GM23338 (cell line): ENCODE measurements at regions not wholly inside any gene's neighbourhood (a gene's known extent, or its start where the extent isn't known, plus 50 kb on each side); places are given as distances from the start of the nearest gene placed in this dataset.
"Not testable (repeated sequence)": the region's sequence is repeated elsewhere in the genome, so short reads cannot be mapped to it uniquely, and the experiment has no call there.

ENCODE experiments used
- ATAC-seq: fragments of 200-7000 bp; cut with Tn5 transposase; 3 replicates; pipeline ENCODE4 v1.9.1; 2020
- DNase-seq: peaks from one replicate; pipeline ENCODE4 v3.0.0-alpha.2; 2015; ENCODE audit warnings: low spot score
- H2AFZ ChIP-seq: fragments of 200-600 bp; sonication (generic); 2 replicates; pipeline ENCODE4 v1.8.0; 2016; ENCODE audit warnings: antibody characterized with exemption, mild to moderate bottlenecking, moderate library complexity
- H3F3A ChIP-seq: fragments of 200-600 bp; sonication (generic); replicated peaks from 2 replicates; pipeline ENCODE4 v1.8.0; 2017; ENCODE audit warnings: antibody characterized with exemption, mixed run types, low read depth
- H3K27ac ChIP-seq: fragments of 200-600 bp; sonication (generic); 2 replicates; pipeline ENCODE4 v1.6.1; 2016; ENCODE audit warnings: low read depth
- H3K27me3 ChIP-seq: fragments of 200-600 bp; sonication (generic); 2 replicates; pipeline ENCODE4 v1.8.0; 2016; ENCODE audit warnings: mild to moderate bottlenecking, mixed run types, moderate library complexity; ENCODE audit not compliant: insufficient read depth
- H3K36me3 ChIP-seq: fragments of 200-600 bp; sonication (generic); 2 replicates; pipeline ENCODE4 v1.8.0; 2016; ENCODE audit warnings: mild to moderate bottlenecking; ENCODE audit not compliant: insufficient read depth
- H3K4me1 ChIP-seq: fragments of 200-600 bp; sonication (generic); 2 replicates; pipeline ENCODE4 v1.8.0; 2016; ENCODE audit warnings: mild to moderate bottlenecking, moderate library complexity; ENCODE audit not compliant: insufficient read depth
- H3K4me2 ChIP-seq: fragments of 200-600 bp; sonication (generic); 2 replicates; pipeline ENCODE4 v1.7.1; 2017; ENCODE audit warnings: mixed run types
- H3K4me3 ChIP-seq: fragments of 200-600 bp; sonication (generic); 2 replicates; pipeline ENCODE4 v1.6.1; 2016; ENCODE audit warnings: mixed run types
- H3K79me2 ChIP-seq: fragments of 200-600 bp; sonication (generic); replicated peaks from 2 replicates; pipeline ENCODE4 v1.8.0; 2017; ENCODE audit warnings: mild to moderate bottlenecking; ENCODE audit not compliant: insufficient read depth
- H3K9me2 ChIP-seq: fragments of 200-600 bp; sonication (generic); 2 replicates; pipeline ENCODE4 v1.8.0; 2017; ENCODE audit not compliant: insufficient read depth
- H4K20me1 ChIP-seq: fragments of 200-600 bp; sonication (generic); replicated peaks from 2 replicates; pipeline ENCODE4 v1.8.0; 2017; ENCODE audit warnings: mild to moderate bottlenecking; ENCODE audit not compliant: insufficient read depth
- H3K27ac Mint-ChIP-seq: 2 replicates; pipeline ENCODE4 v1.8.0; 2020; ENCODE audit warnings: inconsistent platforms, mild to moderate bottlenecking, moderate library complexity, mixed read lengths
- H3K27me3 Mint-ChIP-seq: 3 replicates; pipeline ENCODE4 v1.8.0; 2022; ENCODE audit warnings: low read depth, mild to moderate bottlenecking, moderate library complexity, mixed read lengths, inconsistent platforms; ENCODE audit not compliant: insufficient read depth, poor library complexity
- H3K36me3 Mint-ChIP-seq: 3 replicates; pipeline ENCODE4 v1.8.0; 2021; ENCODE audit warnings: low read depth, mild to moderate bottlenecking, inconsistent platforms, moderate library complexity, mixed read lengths
- H3K4me1 Mint-ChIP-seq: 3 replicates; pipeline ENCODE4 v1.8.0; 2020; ENCODE audit warnings: mild to moderate bottlenecking, inconsistent platforms, mixed read lengths
- H3K4me3 Mint-ChIP-seq: 3 replicates; pipeline ENCODE4 v1.8.0; 2021; ENCODE audit warnings: moderate library complexity, mild to moderate bottlenecking, inconsistent platforms, mixed read lengths
- H3K9me3 Mint-ChIP-seq: 3 replicates; pipeline ENCODE4 v1.8.0; 2020; ENCODE audit warnings: moderate library complexity, mild to moderate bottlenecking, inconsistent platforms, mixed read lengths
- EZH2phosphoT487 ChIP-seq: fragments of 200-600 bp; sonication (generic); IDR thresholded peaks from one replicate; pipeline ENCODE4 v1.8.1; 2018; ENCODE audit warnings: antibody characterized with exemption; ENCODE audit not compliant: unreplicated experiment
- NANOG ChIP-seq: IDR thresholded peaks from 2 replicates; pipeline ENCODE4 v1.6.1; 2016; ENCODE audit warnings: antibody characterized with exemption, borderline replicate concordance
- POLR2AphosphoS5 ChIP-seq: IDR thresholded peaks from 2 replicates; pipeline ENCODE4 v1.6.1; 2016; ENCODE audit warnings: antibody characterized with exemption, low read depth
- ZNF331 ChIP-seq: fragments of 250-450 bp; sonication (Bioruptor Pico); IDR thresholded peaks from 2 replicates; pipeline ENCODE4 v1.5.0; 2020; ENCODE audit warnings: low read depth, mild to moderate bottlenecking, moderate library complexity
- TF ChIP-seq, protein P1 (sequence below): IDR thresholded peaks from one replicate; pipeline ENCODE4 v1.6.1; 2018; ENCODE audit warnings: antibody characterized with exemption; ENCODE audit not compliant: unreplicated experiment
- TF ChIP-seq, protein P2 (sequence below), 2 experiments: fragments of 200-600 bp in 1 of 2; sonication (generic) in 1 of 2; conservative IDR thresholded peaks; 2 replicates each; pipeline versions ENCODE4 v1.5.1 to v1.6.1; 2016 to 2017; ENCODE audit warnings: antibody characterized with exemption in 2 of 2, low read depth in 2 of 2, mild to moderate bottlenecking in 2 of 2, moderate library complexity in 1 of 2

DNA sequence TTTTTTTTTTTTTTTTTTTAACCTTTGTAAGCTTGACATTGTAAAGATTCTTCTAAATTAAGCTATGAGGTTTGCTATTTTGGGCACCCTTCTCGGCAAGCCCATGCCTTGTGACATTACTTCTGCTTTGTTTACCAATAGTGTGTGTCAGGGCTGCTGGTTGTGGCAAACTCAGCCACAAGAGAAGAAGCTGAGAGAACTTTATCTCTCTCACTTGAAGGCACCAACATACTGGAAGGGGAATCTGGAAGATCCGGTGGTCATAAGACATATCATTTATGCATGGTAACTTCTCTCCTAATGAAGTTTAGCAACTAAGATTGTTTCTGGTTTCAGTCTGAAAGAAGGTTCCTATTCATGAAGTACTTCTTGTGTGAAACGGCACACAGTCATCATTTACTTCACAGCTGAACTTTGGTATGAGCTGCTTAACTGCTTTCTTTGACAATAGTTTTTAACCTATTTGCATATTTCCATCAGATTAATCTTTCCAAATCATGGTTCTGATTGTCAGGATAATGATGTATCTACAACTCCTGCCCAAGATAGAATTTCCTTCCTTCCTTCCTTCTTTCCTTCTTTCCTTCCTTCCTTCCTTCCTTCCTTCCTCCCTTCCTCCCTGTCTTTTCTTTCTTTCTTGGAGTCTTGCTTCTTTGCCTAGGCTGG lies 189.3 kb downstream of the NFKBIZ start:
- Histone ChIP-seq H3K27me3 (no peaks in the 10 kb centered on the region), H2AFZ (no peak overlapping the region), H3K36me3 (no peaks in the 10 kb centered on the region), H4K20me1 (no peaks in the 10 kb centered on the region), H3K27ac (no peak overlapping the region), H3F3A (no peaks in the 10 kb centered on the region), H3K79me2 (no peaks in the 10 kb centered on the region), H3K4me2 (no peak overlapping the region), H3K4me3 (no peak overlapping the region), H3K4me1 (no peaks in the 10 kb centered on the region; the same call in 1 of the 2 replicates), H3K9me2 (peaks cover 6% of the 10 kb centered on the region; the same call in 1 of the 2 replicates)
- Mint-ChIP-seq H3K27me3 (no peaks in the 10 kb centered on the region), H3K4me1 (no peaks in the 10 kb centered on the region), H3K9me3 (peaks cover 34% of the 10 kb centered on the region), H3K27ac (no peak overlapping the region), H3K36me3 (peaks cover 18% of the 10 kb centered on the region; the same call in 2 of the 3 replicates), H3K4me3 (no peak overlapping the region)
- DNase-seq (no peak), ATAC-seq (no peak)
- no peak for TF ChIP-seq ZNF331
- TF ChIP-seq, protein P1, sequence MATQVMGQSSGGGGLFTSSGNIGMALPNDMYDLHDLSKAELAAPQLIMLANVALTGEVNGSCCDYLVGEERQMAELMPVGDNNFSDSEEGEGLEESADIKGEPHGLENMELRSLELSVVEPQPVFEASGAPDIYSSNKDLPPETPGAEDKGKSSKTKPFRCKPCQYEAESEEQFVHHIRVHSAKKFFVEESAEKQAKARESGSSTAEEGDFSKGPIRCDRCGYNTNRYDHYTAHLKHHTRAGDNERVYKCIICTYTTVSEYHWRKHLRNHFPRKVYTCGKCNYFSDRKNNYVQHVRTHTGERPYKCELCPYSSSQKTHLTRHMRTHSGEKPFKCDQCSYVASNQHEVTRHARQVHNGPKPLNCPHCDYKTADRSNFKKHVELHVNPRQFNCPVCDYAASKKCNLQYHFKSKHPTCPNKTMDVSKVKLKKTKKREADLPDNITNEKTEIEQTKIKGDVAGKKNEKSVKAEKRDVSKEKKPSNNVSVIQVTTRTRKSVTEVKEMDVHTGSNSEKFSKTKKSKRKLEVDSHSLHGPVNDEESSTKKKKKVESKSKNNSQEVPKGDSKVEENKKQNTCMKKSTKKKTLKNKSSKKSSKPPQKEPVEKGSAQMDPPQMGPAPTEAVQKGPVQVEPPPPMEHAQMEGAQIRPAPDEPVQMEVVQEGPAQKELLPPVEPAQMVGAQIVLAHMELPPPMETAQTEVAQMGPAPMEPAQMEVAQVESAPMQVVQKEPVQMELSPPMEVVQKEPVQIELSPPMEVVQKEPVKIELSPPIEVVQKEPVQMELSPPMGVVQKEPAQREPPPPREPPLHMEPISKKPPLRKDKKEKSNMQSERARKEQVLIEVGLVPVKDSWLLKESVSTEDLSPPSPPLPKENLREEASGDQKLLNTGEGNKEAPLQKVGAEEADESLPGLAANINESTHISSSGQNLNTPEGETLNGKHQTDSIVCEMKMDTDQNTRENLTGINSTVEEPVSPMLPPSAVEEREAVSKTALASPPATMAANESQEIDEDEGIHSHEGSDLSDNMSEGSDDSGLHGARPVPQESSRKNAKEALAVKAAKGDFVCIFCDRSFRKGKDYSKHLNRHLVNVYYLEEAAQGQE, result no peak
- TF ChIP-seq EZH2phosphoT487, result no peak
- TF ChIP-seq POLR2AphosphoS5, result no peak
- TF ChIP-seq, protein P2, sequence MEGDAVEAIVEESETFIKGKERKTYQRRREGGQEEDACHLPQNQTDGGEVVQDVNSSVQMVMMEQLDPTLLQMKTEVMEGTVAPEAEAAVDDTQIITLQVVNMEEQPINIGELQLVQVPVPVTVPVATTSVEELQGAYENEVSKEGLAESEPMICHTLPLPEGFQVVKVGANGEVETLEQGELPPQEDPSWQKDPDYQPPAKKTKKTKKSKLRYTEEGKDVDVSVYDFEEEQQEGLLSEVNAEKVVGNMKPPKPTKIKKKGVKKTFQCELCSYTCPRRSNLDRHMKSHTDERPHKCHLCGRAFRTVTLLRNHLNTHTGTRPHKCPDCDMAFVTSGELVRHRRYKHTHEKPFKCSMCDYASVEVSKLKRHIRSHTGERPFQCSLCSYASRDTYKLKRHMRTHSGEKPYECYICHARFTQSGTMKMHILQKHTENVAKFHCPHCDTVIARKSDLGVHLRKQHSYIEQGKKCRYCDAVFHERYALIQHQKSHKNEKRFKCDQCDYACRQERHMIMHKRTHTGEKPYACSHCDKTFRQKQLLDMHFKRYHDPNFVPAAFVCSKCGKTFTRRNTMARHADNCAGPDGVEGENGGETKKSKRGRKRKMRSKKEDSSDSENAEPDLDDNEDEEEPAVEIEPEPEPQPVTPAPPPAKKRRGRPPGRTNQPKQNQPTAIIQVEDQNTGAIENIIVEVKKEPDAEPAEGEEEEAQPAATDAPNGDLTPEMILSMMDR (conservative IDR thresholded peaks at IDR 0.05; ENCODE audit: low read depth in 2 of 2), result no peak
- TF ChIP-seq NANOG, result no peak

DNA sequence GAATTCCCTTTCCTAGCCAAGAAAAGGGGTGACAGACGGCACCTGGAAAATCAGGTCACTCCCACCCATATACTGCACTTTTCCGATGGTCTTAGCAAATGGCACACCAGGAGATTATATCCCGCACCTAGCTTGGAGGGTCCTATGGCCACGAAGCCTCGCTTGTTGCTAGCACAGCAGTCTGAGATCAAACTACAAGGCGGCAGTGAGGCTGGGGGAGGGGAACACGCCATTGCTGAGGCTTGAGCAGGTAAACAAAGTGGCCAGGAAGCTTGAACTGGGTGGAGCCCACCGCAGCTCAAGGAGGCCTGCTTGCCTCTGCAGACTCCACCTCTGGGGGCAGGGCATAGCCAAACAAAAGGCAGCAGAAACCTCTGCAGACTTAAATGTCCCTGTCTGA lies 190.8 kb downstream of the NFKBIZ start:
- not testable (repeated sequence) for H3F3A ChIP-seq, H4K20me1 ChIP-seq, H3K4me1 ChIP-seq, H3K4me3 ChIP-seq, H2AFZ ChIP-seq, H3K27ac Mint-ChIP-seq, H3K4me2 ChIP-seq, H3K36me3 ChIP-seq, H3K9me2 ChIP-seq, H3K4me1 Mint-ChIP-seq, DNase-seq, H3K27ac ChIP-seq, H3K27me3 ChIP-seq, H3K4me3 Mint-ChIP-seq, H3K27me3 Mint-ChIP-seq, ATAC-seq, H3K79me2 ChIP-seq
- H3K36me3 Mint-ChIP-seq, result peaks cover 18% of the 10 kb centered on the region; the same call in 2 of the 3 replicates
- peaks cover 34% of the 10 kb centered on the region for H3K9me3 Mint-ChIP-seq
